GM20000 (cell line): ENCODE measurements at regions not wholly inside any gene's neighbourhood (a gene's known extent, or its start where the extent isn't known, plus 50 kb on each side); places are given as distances from the start of the nearest gene placed in this dataset.
"Not testable (repeated sequence)": the region's sequence is repeated elsewhere in the genome, so short reads cannot be mapped to it uniquely, and the experiment has no call there.

ENCODE experiments used
- DNase-seq: peaks from one replicate; pipeline ENCODE4 v3.0.0; 2012; ENCODE audit warnings: low spot score
- CTCF ChIP-seq: IDR thresholded peaks from 2 replicates; pipeline ENCODE4 v1.5.1; 2012; ENCODE audit warnings: mild to moderate bottlenecking, control low read depth; ENCODE audit errors: extremely low read depth, missing control alignments

GRCh38 chr3:72169120-72169519 is 384.2 kb upstream of the PROK2 start:
- DNase-seq: no peak
- no peak for TF ChIP-seq CTCF

GRCh38 chr3:72165808-72166207 is 380.9 kb upstream of the PROK2 start:
- no peak for TF ChIP-seq CTCF
- DNase-seq: no peak

GRCh38 chr3:72165317-72165716 is 380.4 kb upstream of the PROK2 start:
- TF ChIP-seq CTCF: no peak
- no peak for DNase-seq

- DNase-seq: no peak
- no peak for TF ChIP-seq CTCF
Measured at GRCh38 chr3:72164635-72164978, 379.7 kb upstream of the PROK2 start.

GRCh38 chr3:72163809-72164634 is 379.1 kb upstream of the PROK2 start:
- peak; percentile 75 for DNase-seq
- no peak for TF ChIP-seq CTCF

GRCh38 chr3:72162649-72163184 is 377.8 kb upstream of the PROK2 start:
- no peak for DNase-seq
- no peak for TF ChIP-seq CTCF

GRCh38 chr3:72161881-72162595 is 377.1 kb upstream of the PROK2 start:
- no peak for TF ChIP-seq CTCF
- no peak for DNase-seq

- not testable (repeated sequence) for DNase-seq
Measured at GRCh38 chr3:72161285-72161684, 376.3 kb upstream of the PROK2 start.
